Neutrophil (primary cell): ENCODE measurements at regions not wholly inside any gene's neighbourhood (a gene's known extent, or its start where the extent isn't known, plus 50 kb on each side); places are given as distances from the start of the nearest gene placed in this dataset.

Experiments used
- H3K27ac ChIP-seq: fragments of 200-600 bp; sonication (generic); 2 replicates; pipeline ENCODE4 v1.5.1; 2016; ENCODE audit warnings: mild to moderate bottlenecking, moderate library complexity
- H3K27me3 ChIP-seq: fragments of 200-600 bp; sonication (generic); 2 replicates; pipeline ENCODE4 v1.6.0; 2016; ENCODE audit warnings: mild to moderate bottlenecking
- H3K36me3 ChIP-seq: fragments of 200-600 bp; sonication (generic); 2 replicates; pipeline ENCODE4 v1.5.1; 2017
- H3K4me1 ChIP-seq, 2 experiments: fragments of 200-600 bp in 1 of 2; sonication (generic) in 1 of 2; 1 replicate in 1 of 2; 2 replicates in 1 of 2; pipeline versions ENCODE4 v1.5.1 to v1.6.1; 2013 to 2016; ENCODE audit warnings: low read depth in 1 of 2, low read length in 1 of 2, mild to moderate bottlenecking in 1 of 2, moderate library complexity in 1 of 2; ENCODE audit not compliant: control insufficient read depth in 1 of 2, insufficient read depth in 1 of 2
- H3K4me3 ChIP-seq, 2 experiments: fragments of 200-600 bp in 1 of 2; sonication (generic) in 1 of 2; 1 replicate in 1 of 2; 2 replicates in 1 of 2; pipeline ENCODE4 v1.5.1; 2013 to 2016; ENCODE audit warnings: low read depth in 1 of 2, low read length in 1 of 2, mild to moderate bottlenecking in 1 of 2, moderate library complexity in 1 of 2
- H3K9me3 ChIP-seq: fragments of 200-600 bp; sonication (generic); 2 replicates; pipeline ENCODE4 v1.5.1; 2016
- TF ChIP-seq, protein P1 (sequence below): fragments of 200-600 bp; sonication (generic); IDR thresholded peaks from 2 replicates; pipeline ENCODE4 v1.5.1; 2016; ENCODE audit warnings: antibody characterized with exemption

DNA sequence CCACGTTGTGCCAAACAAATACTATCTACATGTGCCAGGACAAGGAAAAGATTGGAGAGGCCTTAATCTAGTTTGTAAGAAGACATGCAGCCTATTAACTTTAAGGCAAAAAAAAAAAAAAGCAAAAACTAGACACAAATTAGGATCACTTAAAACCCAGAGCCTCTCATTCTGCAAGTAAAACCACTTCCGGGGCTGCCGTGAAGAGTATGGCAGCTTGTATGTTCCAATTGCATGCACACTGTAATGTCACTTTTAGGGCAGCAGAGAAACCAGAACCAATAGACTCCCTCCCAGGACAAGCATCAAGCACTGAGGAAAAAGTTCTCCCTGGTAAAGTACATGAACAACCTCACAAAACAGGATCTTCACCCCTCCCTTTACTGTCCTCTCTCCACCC lies 70.6 kb downstream of the RSL24D1 start:
- H3K36me3 ChIP-seq: no peaks in the 10 kb centered on the region
- H3K9me3 ChIP-seq: no peaks in the 10 kb centered on the region
- H3K27ac ChIP-seq: no peak overlapping the region
- H3K4me3 ChIP-seq: no peak overlapping the region
- TF ChIP-seq, protein P1, sequence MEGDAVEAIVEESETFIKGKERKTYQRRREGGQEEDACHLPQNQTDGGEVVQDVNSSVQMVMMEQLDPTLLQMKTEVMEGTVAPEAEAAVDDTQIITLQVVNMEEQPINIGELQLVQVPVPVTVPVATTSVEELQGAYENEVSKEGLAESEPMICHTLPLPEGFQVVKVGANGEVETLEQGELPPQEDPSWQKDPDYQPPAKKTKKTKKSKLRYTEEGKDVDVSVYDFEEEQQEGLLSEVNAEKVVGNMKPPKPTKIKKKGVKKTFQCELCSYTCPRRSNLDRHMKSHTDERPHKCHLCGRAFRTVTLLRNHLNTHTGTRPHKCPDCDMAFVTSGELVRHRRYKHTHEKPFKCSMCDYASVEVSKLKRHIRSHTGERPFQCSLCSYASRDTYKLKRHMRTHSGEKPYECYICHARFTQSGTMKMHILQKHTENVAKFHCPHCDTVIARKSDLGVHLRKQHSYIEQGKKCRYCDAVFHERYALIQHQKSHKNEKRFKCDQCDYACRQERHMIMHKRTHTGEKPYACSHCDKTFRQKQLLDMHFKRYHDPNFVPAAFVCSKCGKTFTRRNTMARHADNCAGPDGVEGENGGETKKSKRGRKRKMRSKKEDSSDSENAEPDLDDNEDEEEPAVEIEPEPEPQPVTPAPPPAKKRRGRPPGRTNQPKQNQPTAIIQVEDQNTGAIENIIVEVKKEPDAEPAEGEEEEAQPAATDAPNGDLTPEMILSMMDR: no peak
- no peaks in the 10 kb centered on the region for H3K4me1 ChIP-seq
- H3K27me3 ChIP-seq: peaks cover 3% of the 10 kb centered on the region

DNA sequence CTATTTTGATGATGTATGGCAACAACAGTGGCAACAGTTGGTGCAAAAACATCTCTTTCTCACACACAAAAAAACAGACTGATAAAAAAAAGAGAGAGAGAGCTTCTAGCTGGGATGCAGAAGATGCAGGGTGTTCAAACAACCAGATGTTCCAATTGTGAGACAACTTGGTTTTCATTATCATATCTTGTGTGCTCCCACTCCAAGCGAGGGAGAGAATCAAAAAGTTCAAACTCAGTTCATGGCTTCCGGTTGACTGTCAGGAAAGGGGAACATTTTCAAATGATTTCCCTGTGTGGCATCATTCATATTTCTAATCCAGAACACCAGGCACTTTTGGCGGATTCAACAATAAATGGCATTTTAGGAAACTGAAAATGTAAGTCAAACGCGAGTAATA lies 72.1 kb downstream of the RSL24D1 start:
- H3K9me3 ChIP-seq: no peaks in the 10 kb centered on the region
- H3K4me3 ChIP-seq: no peak overlapping the region
- TF ChIP-seq, protein P1: no peak
- no peaks in the 10 kb centered on the region for H3K4me1 ChIP-seq
- peaks cover 3% of the 10 kb centered on the region for H3K27me3 ChIP-seq
- no peaks in the 10 kb centered on the region for H3K36me3 ChIP-seq
- no peak overlapping the region for H3K27ac ChIP-seq

DNA sequence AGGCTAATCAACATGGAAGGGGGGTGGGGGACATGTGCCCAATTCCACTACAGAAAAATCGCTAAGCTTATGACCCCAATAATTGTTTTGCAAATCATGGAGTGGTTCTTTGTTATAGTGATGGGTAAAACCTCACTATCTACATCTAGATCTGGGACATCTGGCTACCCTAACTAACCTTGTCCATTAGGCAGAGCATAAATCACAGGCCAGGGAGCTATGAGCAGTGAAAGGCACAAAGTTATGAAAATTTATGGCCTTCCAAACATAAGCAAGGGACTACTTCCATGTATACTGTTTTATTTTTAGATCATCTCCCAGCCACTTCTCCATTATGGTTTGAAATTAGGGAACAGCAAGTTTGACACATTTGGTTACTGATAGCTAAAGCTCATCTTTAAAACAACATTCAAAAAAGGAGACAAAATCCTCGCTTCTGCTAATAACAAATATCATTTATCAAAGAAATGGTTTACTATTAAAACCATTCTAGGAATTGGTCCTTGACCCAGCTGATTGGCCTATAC lies 78.3 kb downstream of the RSL24D1 start:
- no peaks in the 10 kb centered on the region for H3K4me1 ChIP-seq
- no peaks in the 10 kb centered on the region for H3K9me3 ChIP-seq
- TF ChIP-seq, protein P1: no peak
- H3K4me3 ChIP-seq: no peak overlapping the region
- no peaks in the 10 kb centered on the region for H3K27me3 ChIP-seq
- no peak overlapping the region for H3K27ac ChIP-seq
- H3K36me3 ChIP-seq: no peaks in the 10 kb centered on the region

DNA sequence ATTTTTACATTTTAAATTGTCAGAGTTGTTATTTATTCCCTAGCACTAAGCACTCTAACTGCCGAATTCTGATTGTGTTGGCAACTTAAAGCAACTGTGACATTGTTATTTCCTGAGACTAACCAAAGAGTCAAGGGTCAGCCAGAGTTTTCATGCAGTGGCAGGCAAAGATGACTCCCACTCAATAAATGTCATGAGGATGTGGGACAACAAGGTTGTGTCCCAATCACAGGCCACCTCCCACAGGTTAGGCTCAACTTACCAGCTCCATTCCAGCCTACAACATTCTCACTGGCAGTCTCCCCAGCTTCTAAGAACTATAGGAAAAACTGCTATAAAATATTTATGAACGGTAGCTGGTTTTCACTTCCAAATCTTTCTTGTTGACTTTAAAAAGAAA lies 80.1 kb downstream of the RSL24D1 start:
- Histone ChIP-seq H3K4me1 (no peaks in the 10 kb centered on the region), H3K27me3 (no peaks in the 10 kb centered on the region), H3K36me3 (no peaks in the 10 kb centered on the region), H3K27ac (no peak overlapping the region), H3K4me3 (no peak overlapping the region), H3K9me3 (no peaks in the 10 kb centered on the region)
- TF ChIP-seq, protein P1: no peak

DNA sequence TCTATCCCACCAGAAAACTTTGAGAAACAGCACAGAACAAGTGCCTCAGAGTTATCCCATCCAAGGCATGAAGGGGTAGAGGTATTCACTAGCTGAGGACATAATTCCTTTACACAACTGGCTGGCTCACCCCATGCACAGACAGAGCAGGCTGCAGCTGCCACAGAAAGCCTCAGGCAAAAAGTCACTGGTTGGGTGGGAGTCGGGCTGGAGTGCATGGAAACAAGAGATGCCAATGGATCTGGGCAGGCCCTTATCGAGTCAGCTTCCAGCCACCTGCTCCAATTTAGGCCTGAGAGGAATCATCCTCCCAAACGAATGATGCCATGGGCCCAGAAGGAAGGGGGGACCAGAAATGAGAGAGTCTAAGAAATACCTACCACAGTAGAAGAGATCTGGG lies 83.0 kb downstream of the RSL24D1 start:
- H3K27me3 ChIP-seq: no peaks in the 10 kb centered on the region
- no peaks in the 10 kb centered on the region for H3K4me1 ChIP-seq
- no peaks in the 10 kb centered on the region for H3K36me3 ChIP-seq
- no peak overlapping the region for H3K27ac ChIP-seq
- no peaks in the 10 kb centered on the region for H3K9me3 ChIP-seq
- TF ChIP-seq, protein P1: no peak
- H3K4me3 ChIP-seq: no peak overlapping the region

DNA sequence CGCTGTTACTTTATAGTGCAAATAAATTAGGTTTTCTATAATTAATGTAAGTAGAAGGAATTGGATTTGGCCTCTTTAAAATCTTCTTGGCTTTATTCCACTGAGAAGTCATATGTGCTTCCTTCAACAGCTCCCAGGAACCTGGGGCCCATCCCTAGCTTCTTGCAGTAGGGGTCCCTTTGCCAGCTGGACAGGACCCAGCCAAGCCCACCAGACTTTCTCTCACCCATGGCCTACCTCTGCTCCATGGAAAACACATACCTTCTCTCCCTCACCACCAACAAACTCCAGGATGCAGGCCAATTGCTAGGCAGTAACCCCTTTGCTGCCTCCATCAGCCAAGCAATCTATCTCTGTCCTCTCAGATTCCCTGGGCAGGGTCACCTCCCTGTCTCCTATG lies 84.0 kb downstream of the RSL24D1 start:
- H3K4me1 ChIP-seq: no peaks in the 10 kb centered on the region
- no peaks in the 10 kb centered on the region for H3K9me3 ChIP-seq
- H3K36me3 ChIP-seq: no peaks in the 10 kb centered on the region
- no peak overlapping the region for H3K27ac ChIP-seq
- TF ChIP-seq, protein P1: no peak
- H3K27me3 ChIP-seq: no peaks in the 10 kb centered on the region
- no peak overlapping the region for H3K4me3 ChIP-seq
